PFSK-1 (cell line): ENCODE measurements at regions not wholly inside any gene's neighbourhood (a gene's known extent, or its start where the extent isn't known, plus 50 kb on each side); places are given as distances from the start of the nearest gene placed in this dataset.

Experiments used
- POLR2AphosphoS5 ChIP-seq: IDR thresholded peaks from 2 replicates; pipeline ENCODE4 v1.6.1; 2012; ENCODE audit warnings: low read depth, mild to moderate bottlenecking, control low read depth, low read length, moderate library complexity
- TAF1 ChIP-seq: IDR thresholded peaks from 2 replicates; pipeline ENCODE4 v1.6.1; 2012; ENCODE audit warnings: low read length, control low read depth, borderline replicate concordance; ENCODE audit not compliant: insufficient read depth

GRCh38 chr3:147675761-147676160 lies 266.6 kb downstream of the ZIC1 start:
- TF ChIP-seq POLR2AphosphoS5 = no peak
- TF ChIP-seq TAF1 = no peak
